Superior temporal gyrus (tissue), 1 donor: ENCODE measurements at regions not wholly inside any gene's neighbourhood (a gene's known extent, or its start where the extent isn't known, plus 50 kb on each side); places are given as distances from the start of the nearest gene placed in this dataset.
"Not testable (repeated sequence)": the region's sequence is repeated elsewhere in the genome, so short reads cannot be mapped to it uniquely, and the experiment has no call there.

Experiments used
- DNase-seq: peaks from one replicate; pipeline ENCODE4 v3.0.0-alpha.2; 2016; ENCODE audit errors: extremely low spot score

GRCh38 chrX:63179852-63180251, 171.3 kb downstream of the SPIN4 start:
- not testable (repeated sequence) for DNase-seq

DNA sequence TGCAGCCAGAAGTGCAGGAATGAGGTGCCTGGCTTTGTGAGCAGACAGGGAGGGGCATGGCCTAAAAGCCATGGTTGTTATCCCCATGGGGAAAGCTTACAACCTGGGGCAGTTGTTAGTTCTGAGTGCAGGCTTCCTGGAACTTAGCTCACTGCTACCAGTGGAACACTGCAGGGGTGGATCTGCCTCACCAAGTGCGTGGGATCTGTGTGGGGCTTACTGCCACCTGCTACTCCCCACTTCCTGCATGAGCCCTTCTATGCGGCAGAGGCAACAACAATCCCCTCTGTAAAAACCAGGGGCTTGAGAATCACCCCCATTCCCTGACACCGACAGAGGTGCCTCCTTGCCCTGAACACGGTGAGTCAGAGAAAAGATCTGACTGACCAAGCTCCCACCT, 174.6 kb downstream of the SPIN4 start:
- not testable (repeated sequence) for DNase-seq

GRCh38 chrX:63173841-63174718, 177.1 kb downstream of the SPIN4 start:
- DNase-seq: not testable (repeated sequence)

- not testable (repeated sequence) for DNase-seq
Measured at GRCh38 chrX:63169416-63169815, 181.7 kb downstream of the SPIN4 start.

- not testable (repeated sequence) for DNase-seq
Measured at GRCh38 chrX:63168949-63169348, 182.2 kb downstream of the SPIN4 start.

DNA sequence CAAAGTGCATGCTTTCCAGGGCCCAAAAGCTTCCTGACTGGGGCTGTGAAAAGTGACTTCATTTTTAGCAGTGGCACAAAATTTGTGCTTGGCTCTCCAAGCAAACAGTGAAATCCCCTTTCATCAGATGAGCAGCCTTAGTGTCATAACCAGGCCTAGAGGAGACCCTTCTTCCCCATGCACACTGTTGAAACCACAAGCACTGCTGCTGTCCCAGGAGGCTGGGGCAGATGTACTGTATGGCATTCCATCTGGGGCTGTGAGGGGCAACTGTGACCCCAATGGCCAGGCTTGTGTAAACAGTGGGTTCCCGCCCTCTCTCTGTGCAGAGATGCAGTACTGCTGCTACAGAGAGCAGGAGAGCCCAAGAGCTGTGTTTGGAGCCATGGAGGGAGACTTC, 184.1 kb downstream of the SPIN4 start:
- DNase-seq: not testable (repeated sequence)

GRCh38 chrX:63160994-63161393, 190.1 kb downstream of the SPIN4 start:
- not testable (repeated sequence) for DNase-seq

GRCh38 chrX:63160340-63160739, 190.8 kb downstream of the SPIN4 start:
- not testable (repeated sequence) for DNase-seq

DNA sequence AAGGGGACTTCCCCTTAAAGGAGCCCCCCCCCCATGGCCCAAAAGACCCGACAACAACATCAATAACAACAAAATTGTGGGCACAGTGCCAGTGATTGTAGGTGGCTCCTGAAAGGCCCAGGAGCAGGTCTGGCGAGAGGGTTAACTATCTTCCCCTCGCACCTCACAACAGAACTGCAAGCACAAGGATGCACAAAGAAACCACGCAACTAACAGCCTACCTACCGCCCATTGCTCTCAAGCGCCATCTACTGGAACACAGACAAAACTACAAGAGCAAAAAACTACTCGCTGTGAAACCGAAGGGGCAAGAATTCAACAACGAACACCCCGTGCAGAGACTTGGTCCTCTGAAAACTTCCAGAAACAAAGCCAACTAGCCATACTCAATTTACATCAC, 205.6 kb downstream of the SPIN4 start:
- not testable (repeated sequence) for DNase-seq

- not testable (repeated sequence) for DNase-seq
Measured at GRCh38 chrX:63142588-63142987, 208.5 kb downstream of the SPIN4 start.

- not testable (repeated sequence) for DNase-seq
Measured at GRCh38 chrX:63135859-63136258, 215.3 kb downstream of the SPIN4 start.

GRCh38 chrX:63128509-63128908, 222.6 kb downstream of the SPIN4 start:
- peak; percentile 12 for DNase-seq

- DNase-seq: no peak
Measured at GRCh38 chrX:63115196-63115595, 235.9 kb downstream of the SPIN4 start.

DNA sequence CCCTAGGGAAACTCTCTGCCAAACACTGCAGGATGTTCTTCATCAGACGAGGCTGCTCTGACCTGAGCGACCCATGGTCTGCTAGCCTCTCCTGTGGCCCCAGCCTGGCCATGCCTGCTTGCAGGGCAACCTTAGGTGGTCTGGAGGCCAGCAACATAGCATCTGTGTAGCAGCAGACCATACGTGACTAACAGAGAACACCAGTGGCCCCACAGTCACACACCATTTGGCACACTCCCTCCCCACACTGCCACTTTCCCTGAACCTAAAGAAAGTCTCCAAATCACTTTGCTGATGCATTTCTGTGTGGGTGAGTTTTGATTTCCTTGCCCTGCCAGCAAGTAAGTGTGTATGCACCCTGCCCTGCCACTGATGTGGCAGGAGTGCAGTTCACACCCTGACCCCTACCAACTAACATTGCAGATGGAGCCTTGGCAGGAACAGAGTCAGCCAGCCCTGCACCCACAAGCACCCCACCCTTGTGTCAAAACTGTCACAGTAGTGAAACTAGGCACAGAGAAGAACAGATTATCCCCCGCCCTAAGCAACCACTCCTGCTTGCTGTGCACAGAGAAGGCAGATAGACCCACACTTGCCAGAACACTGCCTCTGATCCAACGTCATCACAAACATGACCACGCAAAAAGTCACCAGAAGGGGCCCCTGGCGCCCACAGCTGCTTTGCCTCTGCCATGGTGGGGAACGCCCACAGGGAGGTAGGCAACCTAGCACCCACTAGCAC, 249.1 kb downstream of the SPIN4 start:
- no peak for DNase-seq

DNA sequence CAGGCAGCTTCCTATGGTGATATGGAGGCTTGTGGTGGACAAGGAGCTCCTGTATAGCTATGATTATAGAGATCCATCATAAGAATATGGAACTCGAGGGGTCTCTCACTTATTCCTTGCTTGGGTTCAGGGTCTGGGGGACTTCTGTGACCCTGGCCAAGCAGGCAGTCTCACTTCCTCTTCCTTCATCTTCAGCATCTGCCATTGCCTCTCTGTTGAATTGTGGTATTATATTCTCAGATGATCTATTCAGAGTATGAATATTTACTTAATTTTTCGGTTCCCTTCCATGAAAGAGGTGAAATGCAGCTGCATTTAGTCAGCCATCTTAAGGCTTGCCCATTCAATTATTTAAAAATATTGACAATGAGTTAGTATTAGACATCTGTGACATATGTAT, 292.9 kb downstream of the SPIN4 start:
- DNase-seq: no peak

GRCh38 chrX:63050225-63050624, 300.9 kb downstream of the SPIN4 start:
- DNase-seq: no peak

GRCh38 chrX:63032811-63033210, 318.3 kb downstream of the SPIN4 start:
- no peak for DNase-seq

DNA sequence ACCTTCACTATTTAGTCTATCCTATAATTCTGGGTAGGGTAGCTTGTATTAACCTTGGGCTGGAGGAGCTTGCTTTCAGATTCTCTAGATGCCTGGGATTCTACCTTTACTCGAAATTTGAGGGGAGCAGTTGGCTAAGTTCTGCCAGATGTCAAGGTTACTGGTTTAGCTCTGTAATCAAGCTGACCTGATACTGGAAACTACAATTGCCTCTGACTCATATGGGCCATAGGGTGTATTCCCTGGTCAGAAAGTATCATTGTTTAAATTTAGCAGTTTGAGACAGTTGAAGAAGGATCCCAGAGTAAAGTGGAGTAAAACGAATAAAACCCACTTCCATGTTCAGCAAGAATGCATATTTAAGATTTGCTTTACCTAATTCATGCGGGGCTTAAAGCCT, 337.6 kb downstream of the SPIN4 start:
- DNase-seq: no peak

DNA sequence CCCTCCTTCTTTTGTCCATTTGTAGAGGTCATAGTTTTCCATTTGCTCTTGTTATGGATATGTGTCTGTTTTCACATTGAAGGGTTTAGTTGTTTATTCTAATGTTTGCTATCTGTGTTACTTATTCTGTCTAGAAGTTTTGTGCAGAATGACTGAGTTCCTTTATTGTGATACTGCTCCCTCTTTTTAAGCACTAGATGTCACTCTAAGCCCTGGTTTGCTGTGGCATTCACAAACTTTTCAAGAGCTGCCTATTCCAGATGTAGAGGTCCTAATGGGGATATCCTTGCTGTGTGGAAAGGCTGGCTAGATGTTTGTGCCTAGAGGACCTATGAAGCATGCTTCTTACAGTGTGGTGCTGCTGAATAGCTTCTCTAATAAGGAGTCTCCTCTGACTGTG, 338.6 kb downstream of the SPIN4 start:
- DNase-seq: no peak

- DNase-seq: not testable (repeated sequence)
Measured at GRCh38 chrX:63000196-63000595, 350.9 kb downstream of the SPIN4 start.
